Endothelial cell of umbilical vein (primary cell): ENCODE measurements at regions not wholly inside any gene's neighbourhood (a gene's known extent, or its start where the extent isn't known, plus 50 kb on each side); places are given as distances from the start of the nearest gene placed in this dataset.

Experiments
- BruUV-seq: library from RNA; stranded (reverse); fragments of 400-500 nt; replicated peaks from 2 replicates; lab custom pipeline; 2021; lab: Mats Ljungman, UMichigan
- CTCF ChIA-PET: fragments of 300-600, 350-600 bp; sonication (Branson Sonifier 250); formaldehyde crosslinking; loops from one replicate; lab custom pipeline; 2021; ENCODE audit warnings: antibody characterized with exemption, inconsistent platforms; lab: Charles Lee
- POLR2A ChIA-PET: fragments of 300-600, 350-600 bp; sonication (Branson Sonifier 250); formaldehyde crosslinking; loops from one replicate; lab custom pipeline; 2021; ENCODE audit warnings: antibody characterized with exemption, inconsistent platforms; lab: Charles Lee
- DNase-seq: peaks from one replicate; pipeline ENCODE4 v3.0.0-alpha.2; 2011; ENCODE audit warnings: low read depth, low spot score
- FAIRE-seq: peaks from 2 replicates; lab custom pipeline; 2011; peaks lifted over from hg19 to GRCh38; lab: Jason Lieb, UNC
- H2AFZ ChIP-seq: 2 replicates; pipeline ENCODE4 v1.6.0; 2012; ENCODE audit warnings: low read depth, low read length, control low read depth, inconsistent platforms
- H3K27ac ChIP-seq: 2 replicates; pipeline ENCODE4 v1.5.1; 2011; ENCODE audit warnings: low read depth, mild to moderate bottlenecking, control low read depth, low read length, moderate library complexity; ENCODE audit not compliant: insufficient read depth
- H3K27me3 ChIP-seq, 2 experiments: 2 replicates each; pipeline versions ENCODE4 v1.6.0 to v1.6.1; 2011; ENCODE audit warnings: low read length in 2 of 2, mixed read lengths in 1 of 2; ENCODE audit not compliant: control insufficient read depth in 2 of 2, insufficient read depth in 2 of 2
- H3K36me3 ChIP-seq, 2 experiments: 2 replicates in 1 of 2; 3 replicates in 1 of 2; pipeline ENCODE4 v1.5.1; 2011; ENCODE audit warnings: low read length in 2 of 2, mild to moderate bottlenecking in 1 of 2, moderate library complexity in 1 of 2; ENCODE audit not compliant: control insufficient read depth in 2 of 2, insufficient read depth in 2 of 2; ENCODE audit errors: extremely low read depth in 1 of 2
- H3K4me1 ChIP-seq: 3 replicates; pipeline ENCODE4 v1.5.1; 2011; ENCODE audit warnings: mild to moderate bottlenecking, low read length; ENCODE audit not compliant: control insufficient read depth, insufficient read depth; ENCODE audit errors: extremely low read depth
- H3K4me2 ChIP-seq: 2 replicates; pipeline ENCODE4 v1.6.1; 2011; ENCODE audit warnings: low read length, control low read depth, mixed read lengths; ENCODE audit not compliant: insufficient read depth
- H3K4me3 ChIP-seq, 3 experiments: fragments of 200-600 bp in 1 of 3; sonication (generic), shearing (Covaris generic) in 1 of 3; replicated peaks in 1 of 3; 2 replicates each; pipeline ENCODE4 v1.5.1; 2011 to 2016; ENCODE audit warnings: control low read depth in 3 of 3, low read length in 3 of 3, mild to moderate bottlenecking in 2 of 3, inconsistent platforms in 1 of 3, low read depth in 1 of 3, moderate library complexity in 1 of 3; ENCODE audit not compliant: insufficient read depth in 1 of 3
- H3K79me2 ChIP-seq: 2 replicates; pipeline ENCODE4 v1.6.0; 2012; ENCODE audit warnings: low read length, inconsistent platforms; ENCODE audit not compliant: control insufficient read depth, insufficient read depth
- H3K9ac ChIP-seq: replicated peaks from 2 replicates; pipeline ENCODE3; 2011; ENCODE audit warnings: low read length, control low read depth; ENCODE audit not compliant: insufficient read depth; ENCODE audit errors: extremely low read depth
- H3K9me1 ChIP-seq: replicated peaks from 3 replicates; pipeline ENCODE4 v1.6.0; 2011; ENCODE audit warnings: mild to moderate bottlenecking, low read length; ENCODE audit not compliant: control insufficient read depth, insufficient read depth; ENCODE audit errors: extremely low read depth
- H3K9me3 ChIP-seq: replicated peaks from 2 replicates; pipeline ENCODE4 v1.5.1; 2012; ENCODE audit warnings: low read length, inconsistent platforms; ENCODE audit not compliant: control insufficient read depth, insufficient read depth
- H4K20me1 ChIP-seq: replicated peaks from 2 replicates; pipeline ENCODE3; 2011; ENCODE audit warnings: mild to moderate bottlenecking, low read length; ENCODE audit not compliant: control insufficient read depth, insufficient read depth; ENCODE audit errors: extremely low read depth
- EZH2 ChIP-seq: IDR thresholded peaks from 2 replicates; pipeline ENCODE4 v1.6.1; 2012; ENCODE audit warnings: borderline replicate concordance, low read depth, mild to moderate bottlenecking, moderate library complexity, low read length, inconsistent platforms; ENCODE audit not compliant: severe bottlenecking
- FOS ChIP-seq: IDR thresholded peaks from 2 replicates; pipeline ENCODE4 v1.6.1; 2011; ENCODE audit warnings: mild to moderate bottlenecking, low read length, moderate library complexity, borderline replicate concordance; ENCODE audit not compliant: insufficient read depth
- GATA2 ChIP-seq: IDR thresholded peaks from 2 replicates; pipeline ENCODE4 v1.7.0; 2011; ENCODE audit warnings: low read depth, mild to moderate bottlenecking, moderate library complexity, mixed read lengths, low read length; ENCODE audit not compliant: insufficient read length, insufficient read depth
- JUN ChIP-seq: IDR thresholded peaks from 2 replicates; pipeline ENCODE4 v1.6.1; 2011; ENCODE audit warnings: borderline replicate concordance, low read depth; ENCODE audit not compliant: insufficient read length, insufficient read depth
- MYC ChIP-seq: IDR thresholded peaks from one replicate; pipeline ENCODE4 v1.6.1; 2011; ENCODE audit warnings: mild to moderate bottlenecking, low read depth, low read length
- POLR2A ChIP-seq: IDR thresholded peaks from 2 replicates; pipeline ENCODE4 v1.6.1; 2012; ENCODE audit warnings: low read depth, mild to moderate bottlenecking, control low read depth, low read length
- POLR2AphosphoS5 ChIP-seq: IDR thresholded peaks from 2 replicates; pipeline ENCODE4 v1.6.1; 2012; ENCODE audit warnings: low read depth, mild to moderate bottlenecking, control low read depth, low read length, moderate library complexity; ENCODE audit not compliant: insufficient read depth
- dilution Hi-C: fragments of 300-500 bp; cut with MboI; formaldehyde crosslinking; loops from one replicate; pipeline ENCODE4 v1.15.0; 2019; ENCODE audit warnings: low sequenced_read_pairs; ENCODE audit not compliant: extremely low pct_ligation_motif_present
- intact Hi-C: fragments of 100-400 bp; cut with micrococcal nuclease; formaldehyde crosslinking; loops from one replicate; pipeline ENCODE4 v1.10.0; 2022
- TF ChIP-seq, protein P1 (sequence below): IDR thresholded peaks from 2 replicates; pipeline ENCODE4 v1.6.1; 2011; ENCODE audit not compliant: insufficient read depth, insufficient read length
- TF ChIP-seq, protein P2 (sequence below), 2 donors: IDR thresholded peaks; 1 replicate in 1 of 2; 2 replicates in 1 of 2; pipeline ENCODE4 v1.5.1; 2011; ENCODE audit warnings: low read length in 2 of 2, mild to moderate bottlenecking in 2 of 2, moderate library complexity in 2 of 2, control low read depth in 1 of 2, inconsistent platforms in 1 of 2, low read depth in 1 of 2; ENCODE audit not compliant: insufficient read depth in 1 of 2; ENCODE audit errors: extremely low read depth in 1 of 2

DNA sequence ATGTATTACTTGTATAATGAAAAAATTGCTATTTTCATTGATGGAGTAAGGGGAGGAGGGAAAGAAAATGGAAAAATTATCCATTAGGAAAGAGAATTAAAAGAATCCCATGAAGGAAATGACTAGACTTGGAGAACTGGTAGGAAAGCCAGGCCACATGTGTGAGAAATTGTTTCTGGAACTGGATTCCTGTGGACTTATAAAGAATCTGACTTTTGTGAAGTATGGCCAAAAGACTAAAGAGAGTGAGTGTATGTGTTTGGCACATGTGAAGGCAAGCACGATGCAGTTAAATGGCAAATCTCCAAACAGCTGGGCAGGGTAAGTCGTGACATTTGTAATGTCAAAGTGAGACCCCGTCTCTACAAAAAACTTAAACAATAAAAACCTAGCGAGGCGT is 89.4 kb downstream of the MTX3 start:
- Histone ChIP-seq H3K9me3 (no peaks in the 10 kb centered on the region), H4K20me1 (no peaks in the 10 kb centered on the region), H3K4me1 (no peaks in the 10 kb centered on the region), H3K9ac (no peak overlapping the region), H3K4me2 (no peak overlapping the region), H3K36me3 (no peaks in the 10 kb centered on the region), H3K9me1 (no peaks in the 10 kb centered on the region), H3K27me3 (no peaks in the 10 kb centered on the region), H3K79me2 (no peaks in the 10 kb centered on the region), H3K4me3 (no peak overlapping the region), H3K27ac (no peak overlapping the region), H2AFZ (no peak overlapping the region)
- DNase-seq (no peak), FAIRE-seq (no peak)
- dilution Hi-C loops (no loop called here), intact Hi-C loops (no loop called here)
- TF ChIP-seq POLR2A: no peak
- TF ChIP-seq JUN: no peak
- TF ChIP-seq, protein P1, sequence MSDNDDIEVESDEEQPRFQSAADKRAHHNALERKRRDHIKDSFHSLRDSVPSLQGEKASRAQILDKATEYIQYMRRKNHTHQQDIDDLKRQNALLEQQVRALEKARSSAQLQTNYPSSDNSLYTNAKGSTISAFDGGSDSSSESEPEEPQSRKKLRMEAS: no peak
- no peak for TF ChIP-seq EZH2
- TF ChIP-seq POLR2AphosphoS5: no peak
- TF ChIP-seq GATA2: no peak
- no peak for TF ChIP-seq FOS
- TF ChIP-seq, protein P2, sequence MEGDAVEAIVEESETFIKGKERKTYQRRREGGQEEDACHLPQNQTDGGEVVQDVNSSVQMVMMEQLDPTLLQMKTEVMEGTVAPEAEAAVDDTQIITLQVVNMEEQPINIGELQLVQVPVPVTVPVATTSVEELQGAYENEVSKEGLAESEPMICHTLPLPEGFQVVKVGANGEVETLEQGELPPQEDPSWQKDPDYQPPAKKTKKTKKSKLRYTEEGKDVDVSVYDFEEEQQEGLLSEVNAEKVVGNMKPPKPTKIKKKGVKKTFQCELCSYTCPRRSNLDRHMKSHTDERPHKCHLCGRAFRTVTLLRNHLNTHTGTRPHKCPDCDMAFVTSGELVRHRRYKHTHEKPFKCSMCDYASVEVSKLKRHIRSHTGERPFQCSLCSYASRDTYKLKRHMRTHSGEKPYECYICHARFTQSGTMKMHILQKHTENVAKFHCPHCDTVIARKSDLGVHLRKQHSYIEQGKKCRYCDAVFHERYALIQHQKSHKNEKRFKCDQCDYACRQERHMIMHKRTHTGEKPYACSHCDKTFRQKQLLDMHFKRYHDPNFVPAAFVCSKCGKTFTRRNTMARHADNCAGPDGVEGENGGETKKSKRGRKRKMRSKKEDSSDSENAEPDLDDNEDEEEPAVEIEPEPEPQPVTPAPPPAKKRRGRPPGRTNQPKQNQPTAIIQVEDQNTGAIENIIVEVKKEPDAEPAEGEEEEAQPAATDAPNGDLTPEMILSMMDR (IDR thresholded peaks at IDR 0.05; ENCODE audit: extremely low read depth in 1 of 2, insufficient read depth in 1 of 2, low read depth in 1 of 2, low read length in 2 of 2): no peak
- TF ChIP-seq MYC: no peak
- POLR2A ChIA-PET: no interaction called here
- BruUV-seq: no TSS peak
- CTCF ChIA-PET: no interaction called here
